Naive thymus-derived CD4-positive, alpha-beta T cell (primary cell): ENCODE measurements at regions not wholly inside any gene's neighbourhood (a gene's known extent, or its start where the extent isn't known, plus 50 kb on each side); places are given as distances from the start of the nearest gene placed in this dataset.

Source experiments
- ATAC-seq: fragments of 150-1000 bp; cut with Tn5 transposase; 2 replicates; pipeline ENCODE4 v1.10.0; 2021; ENCODE audit warnings: mild to moderate bottlenecking, moderate library complexity
- CTCF ChIA-PET: fragments of 350-600 bp; sonication (Branson Sonifier 250); formaldehyde crosslinking; loops from one replicate; lab custom pipeline; 2021; ENCODE audit warnings: antibody characterized with exemption; lab: Charles Lee
- POLR2A ChIA-PET: fragments of 350-600 bp; sonication (Branson Sonifier 250); formaldehyde crosslinking; loops from one replicate; lab custom pipeline; 2021; ENCODE audit warnings: antibody characterized with exemption, inconsistent platforms; lab: Charles Lee
- DNase-seq, 9 donors: peaks; one replicate each; pipeline versions ENCODE4 v3.0.0 to v3.0.0-alpha.2; 2020 to 2022; ENCODE audit warnings: mixed read lengths in 1 of 9
- H3K27ac ChIP-seq: one replicate; pipeline ENCODE4 v1.7.0; 2013; ENCODE audit warnings: mild to moderate bottlenecking, low read depth, low read length, moderate library complexity
- H3K27me3 ChIP-seq, 2 donors: one replicate each; pipeline ENCODE4 v1.7.0; 2013; ENCODE audit warnings: low read length in 2 of 2, mild to moderate bottlenecking in 2 of 2, moderate library complexity in 2 of 2; ENCODE audit not compliant: control insufficient read depth in 2 of 2, insufficient read depth in 2 of 2
- H3K36me3 ChIP-seq, 3 experiments: 1 replicate in 2 of 3; 2 replicates in 1 of 3; pipeline ENCODE4 v1.7.0; 2013; ENCODE audit warnings: low read length in 3 of 3, mild to moderate bottlenecking in 3 of 3, moderate library complexity in 1 of 3; ENCODE audit not compliant: insufficient read depth in 3 of 3, control insufficient read depth in 2 of 3
- H3K4me1 ChIP-seq, 2 donors: one replicate each; pipeline ENCODE4 v1.7.0; 2013; ENCODE audit warnings: low read length in 2 of 2, mild to moderate bottlenecking in 2 of 2, moderate library complexity in 1 of 2; ENCODE audit not compliant: control insufficient read depth in 2 of 2, insufficient read depth in 2 of 2
- H3K4me3 ChIP-seq: 2 replicates; pipeline ENCODE4 v1.7.0; 2013; ENCODE audit warnings: mild to moderate bottlenecking, low read length
- H3K9me3 ChIP-seq, 3 experiments: 1 replicate in 2 of 3; 2 replicates in 1 of 3; pipeline ENCODE4 v1.7.0; 2013; ENCODE audit warnings: low read length in 3 of 3; ENCODE audit not compliant: control insufficient read depth in 2 of 3
- H3K27ac Mint-ChIP-seq, 9 donors: one replicate each; pipeline ENCODE4 v1.8.0; 2020 to 2022; ENCODE audit warnings: mixed read lengths in 9 of 9, mild to moderate bottlenecking in 8 of 9, moderate library complexity in 5 of 9, inconsistent platforms in 2 of 9
- H3K27me3 Mint-ChIP-seq, 5 donors: one replicate each; pipeline ENCODE4 v1.8.0; 2021 to 2022; ENCODE audit warnings: mixed read lengths in 5 of 5, mild to moderate bottlenecking in 1 of 5
- H3K36me3 Mint-ChIP-seq, 5 donors: one replicate each; pipeline ENCODE4 v1.8.0; 2020 to 2022; ENCODE audit warnings: mixed read lengths in 5 of 5, mild to moderate bottlenecking in 3 of 5, inconsistent platforms in 1 of 5
- H3K4me1 Mint-ChIP-seq, 7 donors: one replicate each; pipeline ENCODE4 v1.8.0; 2020 to 2022; ENCODE audit warnings: mixed read lengths in 7 of 7, mild to moderate bottlenecking in 3 of 7, inconsistent platforms in 1 of 7
- H3K4me3 Mint-ChIP-seq, 10 donors: one replicate each; pipeline ENCODE4 v1.8.0; 2020 to 2022; ENCODE audit warnings: mild to moderate bottlenecking in 10 of 10, mixed read lengths in 10 of 10, moderate library complexity in 6 of 10, inconsistent platforms in 2 of 10
- H3K9me3 Mint-ChIP-seq, 11 donors: one replicate each; pipeline ENCODE4 v1.8.0; 2020 to 2022; ENCODE audit warnings: mixed read lengths in 11 of 11, mild to moderate bottlenecking in 4 of 11, inconsistent platforms in 1 of 11, moderate library complexity in 1 of 11
- intact Hi-C, 2 donors: fragments of 100-400 bp; cut with micrococcal nuclease; formaldehyde crosslinking; loops; one replicate each; pipeline ENCODE4 v1.15.1; 2023

DNA sequence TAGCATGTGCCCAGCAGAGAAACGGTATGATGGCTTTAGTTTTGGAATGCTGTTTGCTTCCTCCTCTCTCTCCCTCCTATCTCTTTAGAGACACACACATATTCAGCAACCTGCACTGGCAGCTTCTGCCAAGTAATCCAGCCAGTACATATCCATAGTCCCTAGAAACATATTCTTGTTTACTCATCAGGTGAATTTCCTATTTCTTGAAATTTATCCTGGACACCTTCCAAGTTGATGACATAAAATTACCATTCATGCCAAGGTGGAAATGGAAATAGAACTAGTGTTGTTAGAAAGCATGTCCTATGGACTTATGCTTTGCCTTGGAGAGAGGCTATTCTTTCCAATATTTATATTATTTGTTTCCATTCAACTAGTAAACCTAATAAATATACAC, 50.9 kb upstream of the RGPD4 start:
- Histone ChIP-seq H3K36me3 (no peaks in the 10 kb centered on the region), H3K4me1 (no peaks in the 10 kb centered on the region), H3K27me3 (no peaks in the 10 kb centered on the region), H3K9me3 (no peaks in the 10 kb centered on the region), H3K4me3 (no peak overlapping the region), H3K27ac (no peak overlapping the region)
- peaks cover 0 to 4% (median 0%) of the 10 kb centered on the region in 11 donors for H3K9me3 Mint-ChIP-seq
- H3K4me1 Mint-ChIP-seq: no peaks in the 10 kb centered on the region
- intact Hi-C loops: no loop called here
- H3K27me3 Mint-ChIP-seq: peaks cover 0 to 19% (median 8%) of the 10 kb centered on the region in 5 donors
- ChIA-PET CTCF (no interaction called here), POLR2A (no interaction called here)
- no peak overlapping the region for H3K4me3 Mint-ChIP-seq
- no peaks in the 10 kb centered on the region for H3K36me3 Mint-ChIP-seq
- H3K27ac Mint-ChIP-seq: no peak overlapping the region
- DNase-seq (no peak), ATAC-seq (no peak)

DNA sequence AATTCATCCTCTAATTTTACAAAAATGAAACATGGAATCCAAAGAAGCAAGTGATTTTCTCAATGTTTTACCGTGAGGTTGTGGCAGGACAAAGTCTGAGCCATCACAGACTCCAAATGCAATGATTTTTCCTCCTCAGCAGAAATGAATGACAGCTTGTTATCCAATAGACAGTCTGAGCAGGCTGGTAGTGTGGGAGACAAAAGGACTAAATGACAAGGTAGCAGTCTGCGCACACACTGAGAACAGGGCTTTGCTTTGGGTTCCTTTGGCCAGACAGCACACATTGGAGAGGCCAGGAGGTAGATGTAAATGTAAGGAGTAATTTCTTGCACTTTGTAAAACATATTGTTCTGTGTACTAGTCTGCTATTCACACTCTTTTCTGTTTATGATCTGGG, 50.3 kb upstream of the RGPD4 start:
- ChIA-PET CTCF (no interaction called here), POLR2A (no interaction called here)
- peaks cover 0 to 19% (median 9%) of the 10 kb centered on the region in 5 donors for H3K27me3 Mint-ChIP-seq
- no peak overlapping the region for H3K4me3 Mint-ChIP-seq
- H3K36me3 Mint-ChIP-seq: no peaks in the 10 kb centered on the region
- no peaks in the 10 kb centered on the region for H3K4me1 ChIP-seq
- no peaks in the 10 kb centered on the region for H3K4me1 Mint-ChIP-seq
- no peak overlapping the region for H3K27ac Mint-ChIP-seq
- intact Hi-C loops: no loop called here
- ATAC-seq (no peak), DNase-seq (no peak)
- peaks cover 0 to 4% (median 0%) of the 10 kb centered on the region in 11 donors for H3K9me3 Mint-ChIP-seq
- no peak overlapping the region for H3K4me3 ChIP-seq
- no peaks in the 10 kb centered on the region for H3K9me3 ChIP-seq
- H3K27ac ChIP-seq: no peak overlapping the region
- H3K27me3 ChIP-seq: no peaks in the 10 kb centered on the region
- no peaks in the 10 kb centered on the region for H3K36me3 ChIP-seq
